ENCODE measurements at regions not wholly inside any gene's neighbourhood (a gene's known extent, or its start where the extent isn't known, plus 50 kb on each side); places are given as distances from the start of the nearest gene placed in this dataset.

DNA sequence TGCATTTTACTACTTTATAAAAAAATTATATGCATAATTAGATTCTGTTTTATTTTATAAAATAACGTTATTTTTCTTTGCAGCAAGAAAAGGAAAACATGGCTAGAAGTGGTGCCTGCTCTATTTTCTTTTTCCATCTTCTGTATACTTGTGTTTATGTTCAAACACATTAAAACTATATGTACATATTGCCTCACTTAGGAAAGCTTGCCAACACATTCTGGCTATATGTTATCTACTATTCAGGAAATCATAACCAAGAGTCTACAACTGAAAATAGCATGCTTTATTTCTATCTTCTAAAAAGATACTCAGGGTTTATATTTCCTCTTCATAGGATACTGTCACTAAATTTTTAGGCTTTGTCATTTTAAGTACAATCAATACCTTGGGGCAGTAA lies 90.2 kb upstream of the KCNMB2 start:
- no peak for TF ChIP-seq SNAI2 (CRISPR knock-in tag; IDR thresholded peaks at IDR 0.05)
- no peak for TF ChIP-seq ISL1 (CRISPR knock-in tag; IDR thresholded peaks at IDR 0.05)

All from SK-N-SH treated with all-trans-retinoic acid at 6 μM for 48 hours (cell line).